Hepatocyte (in vitro differentiated cells): ENCODE measurements at regions not wholly inside any gene's neighbourhood (a gene's known extent, or its start where the extent isn't known, plus 50 kb on each side); places are given as distances from the start of the nearest gene placed in this dataset.

Experiments used
- EZH2 ChIP-seq: fragments of 200-600 bp; sonication (generic); IDR thresholded peaks from 2 replicates; pipeline ENCODE4 v1.6.1; 2016; ENCODE audit warnings: antibody characterized with exemption, mild to moderate bottlenecking, borderline replicate concordance
- EZH2phosphoT487 ChIP-seq: fragments of 200-600 bp; sonication (generic); IDR thresholded peaks from one replicate; pipeline ENCODE4 v1.6.1; 2018; ENCODE audit warnings: antibody characterized with exemption, mild to moderate bottlenecking, low read depth, moderate library complexity; ENCODE audit not compliant: unreplicated experiment, severe bottlenecking
- TF ChIP-seq, protein P1 (sequence below): fragments of 200-600 bp; sonication (generic); IDR thresholded peaks from 2 replicates; pipeline ENCODE4 v1.5.1; 2016; ENCODE audit warnings: antibody characterized with exemption, mild to moderate bottlenecking; ENCODE audit not compliant: poor library complexity

GRCh38 chr2:19028587-19029375, 329.6 kb downstream of the OSR1 start:
- TF ChIP-seq, protein P1, sequence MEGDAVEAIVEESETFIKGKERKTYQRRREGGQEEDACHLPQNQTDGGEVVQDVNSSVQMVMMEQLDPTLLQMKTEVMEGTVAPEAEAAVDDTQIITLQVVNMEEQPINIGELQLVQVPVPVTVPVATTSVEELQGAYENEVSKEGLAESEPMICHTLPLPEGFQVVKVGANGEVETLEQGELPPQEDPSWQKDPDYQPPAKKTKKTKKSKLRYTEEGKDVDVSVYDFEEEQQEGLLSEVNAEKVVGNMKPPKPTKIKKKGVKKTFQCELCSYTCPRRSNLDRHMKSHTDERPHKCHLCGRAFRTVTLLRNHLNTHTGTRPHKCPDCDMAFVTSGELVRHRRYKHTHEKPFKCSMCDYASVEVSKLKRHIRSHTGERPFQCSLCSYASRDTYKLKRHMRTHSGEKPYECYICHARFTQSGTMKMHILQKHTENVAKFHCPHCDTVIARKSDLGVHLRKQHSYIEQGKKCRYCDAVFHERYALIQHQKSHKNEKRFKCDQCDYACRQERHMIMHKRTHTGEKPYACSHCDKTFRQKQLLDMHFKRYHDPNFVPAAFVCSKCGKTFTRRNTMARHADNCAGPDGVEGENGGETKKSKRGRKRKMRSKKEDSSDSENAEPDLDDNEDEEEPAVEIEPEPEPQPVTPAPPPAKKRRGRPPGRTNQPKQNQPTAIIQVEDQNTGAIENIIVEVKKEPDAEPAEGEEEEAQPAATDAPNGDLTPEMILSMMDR: no peak
- TF ChIP-seq EZH2phosphoT487 (no peak), EZH2 (no peak)
